ENCODE measurements at regions not wholly inside any gene's neighbourhood (a gene's known extent, or its start where the extent isn't known, plus 50 kb on each side); places are given as distances from the start of the nearest gene placed in this dataset.
"Not testable (repeated sequence)": the region's sequence is repeated elsewhere in the genome, so short reads cannot be mapped to it uniquely, and the experiment has no call there.

DNA sequence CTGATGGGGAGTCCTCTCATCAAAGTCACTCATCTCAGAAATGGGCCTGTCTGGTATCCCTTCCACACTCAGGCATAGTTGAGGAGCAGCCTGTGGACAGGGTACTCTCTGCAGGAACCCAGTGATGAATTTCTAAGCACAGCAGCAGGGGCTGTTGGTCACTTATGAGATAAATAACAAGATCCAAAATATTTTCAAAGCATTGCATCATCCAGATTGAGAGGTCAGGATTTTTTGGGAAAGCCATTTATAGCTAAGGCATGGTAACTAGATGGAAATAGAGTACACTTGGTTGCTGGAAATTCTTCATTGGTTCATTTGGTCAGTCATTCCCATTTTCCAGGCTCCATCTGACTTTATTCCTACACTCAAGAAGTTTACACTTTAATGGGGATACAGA lies 246.8 kb upstream of the RAI14 start:
- H3K4me3 ChIP-seq (ENCODE audit: low read depth, low read length) = no peak overlapping the region
- TF ChIP-seq CTCF (IDR thresholded peaks at IDR 0.05; ENCODE audit: control insufficient read depth, extremely low read depth, insufficient read depth) = no peak
- DNase-seq (ENCODE audit: low read depth) = no peak

DNA sequence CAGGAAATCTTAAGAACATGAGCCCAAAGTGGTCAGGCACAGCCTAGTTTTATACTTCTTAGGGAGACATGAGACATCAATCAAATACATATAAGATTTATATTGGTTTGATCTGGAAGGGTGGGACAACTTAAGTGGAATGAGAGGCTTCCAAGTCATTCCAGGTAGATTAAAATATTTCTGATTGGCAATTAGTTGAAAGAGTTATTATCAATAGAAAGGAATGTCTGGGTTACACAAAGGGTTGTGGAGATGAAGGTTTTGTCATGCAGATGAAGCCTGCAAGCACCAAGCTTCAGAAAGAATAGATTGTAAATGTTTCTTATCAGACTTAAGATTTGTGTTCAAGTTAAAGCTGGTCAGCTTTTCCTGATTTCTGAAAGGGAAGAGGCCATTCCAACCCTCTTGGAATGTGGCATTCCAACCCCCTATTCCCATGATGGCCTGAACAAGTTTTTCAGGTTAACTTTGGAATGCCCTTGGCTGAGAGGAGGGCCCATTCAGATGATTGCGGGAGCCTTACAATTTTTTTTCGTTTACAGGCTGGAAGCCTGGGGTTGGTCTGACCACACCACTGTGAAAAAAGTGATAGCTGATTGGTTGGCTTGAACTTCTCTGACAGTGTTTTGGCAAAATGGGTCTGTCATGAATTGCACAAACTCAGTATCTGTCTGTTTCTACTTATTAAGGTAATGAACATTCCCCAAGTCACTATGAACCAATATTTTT lies 245.6 kb upstream of the RAI14 start:
- TF ChIP-seq CTCF (IDR thresholded peaks at IDR 0.05; ENCODE audit: control insufficient read depth, extremely low read depth, insufficient read depth) = no peak

DNA sequence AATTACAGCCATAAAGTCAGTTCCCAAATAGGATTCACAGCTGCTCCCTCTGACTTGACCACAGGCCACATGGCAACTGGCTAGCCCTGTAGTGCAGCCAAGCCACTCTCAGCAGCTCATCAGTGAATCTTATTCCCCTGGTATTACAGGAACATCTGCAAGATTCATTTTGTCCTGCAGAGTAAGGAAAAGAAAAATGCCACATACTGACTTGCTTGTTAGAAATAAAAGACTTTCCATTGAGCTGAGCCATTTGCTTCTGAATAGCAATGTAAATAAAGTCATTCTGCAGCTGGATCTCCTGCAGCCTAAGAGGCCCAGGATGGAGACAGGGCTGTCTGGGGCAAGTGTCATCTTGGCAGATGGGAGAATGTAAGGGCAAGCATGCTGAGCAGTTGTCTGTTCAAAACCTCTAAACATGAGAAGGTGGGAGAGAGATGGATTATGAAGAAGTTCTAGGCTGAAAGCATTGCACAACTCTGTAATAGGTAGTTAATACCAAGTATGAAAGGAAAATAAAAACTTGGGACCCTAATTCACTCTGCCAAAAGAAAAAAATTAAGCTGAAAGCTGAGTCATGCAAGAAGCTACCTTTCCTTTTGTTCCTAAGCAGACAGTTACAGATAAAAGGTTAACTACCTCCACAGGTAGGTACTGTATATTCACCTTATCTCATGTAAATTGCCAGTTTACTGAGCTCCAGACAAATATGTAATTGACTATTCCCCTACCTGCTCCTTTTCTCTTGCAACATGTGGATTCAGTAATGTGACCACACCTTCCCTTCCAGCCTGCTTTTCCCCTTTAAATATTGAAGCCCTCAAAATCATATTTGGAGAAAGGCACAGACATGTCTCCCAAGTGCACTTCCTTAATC lies 244.4 kb upstream of the RAI14 start:
- no peak for TF ChIP-seq CTCF (IDR thresholded peaks at IDR 0.05; ENCODE audit: control insufficient read depth, extremely low read depth, insufficient read depth)
- H3K4me3 ChIP-seq (ENCODE audit: low read depth, low read length) = no peak overlapping the region
- no peak for DNase-seq (ENCODE audit: low read depth)

More for the DNA sequence above, 245.6 kb upstream of the RAI14 start:
- DNase-seq (ENCODE audit: low read depth) = no peak
- no peak overlapping the region for H3K4me3 ChIP-seq (ENCODE audit: low read depth, low read length)

GRCh38 chr5:34412736-34413135 lies 243.4 kb upstream of the RAI14 start:
- no peak for DNase-seq (ENCODE audit: low read depth)
- no peak for TF ChIP-seq CTCF (IDR thresholded peaks at IDR 0.05; ENCODE audit: control insufficient read depth, extremely low read depth, insufficient read depth)
- H3K4me3 ChIP-seq (ENCODE audit: low read depth, low read length) = no peak overlapping the region

DNA sequence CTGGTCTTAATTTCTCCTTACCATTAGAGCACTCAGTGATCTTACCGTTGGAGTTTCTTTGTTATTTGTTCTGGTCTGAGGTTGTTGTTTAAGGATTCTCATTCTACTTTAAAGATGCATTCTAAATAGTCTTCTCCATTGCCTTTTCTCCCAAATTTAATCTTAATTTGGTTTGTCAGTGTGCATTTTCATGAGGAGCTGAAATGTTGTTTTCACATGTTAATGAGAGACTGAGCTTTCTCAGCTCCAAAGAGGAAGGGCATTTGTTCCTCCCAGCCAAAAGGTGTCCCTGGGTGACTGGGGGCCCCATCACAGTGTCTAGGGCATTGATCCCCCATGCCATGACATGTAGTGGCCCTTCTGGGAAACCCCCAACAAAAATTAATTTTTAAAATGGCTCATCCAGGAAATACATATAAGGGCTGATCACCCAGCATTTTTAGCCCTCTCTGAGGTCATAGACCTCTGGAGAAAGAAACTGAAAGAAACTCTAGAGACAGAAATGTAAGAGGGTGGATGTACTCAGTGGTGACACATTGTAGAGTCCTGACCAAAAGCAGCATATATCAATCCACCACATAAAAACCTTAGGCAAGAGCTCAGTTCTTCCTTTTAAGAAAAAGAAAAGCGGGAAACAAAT lies 240.4 kb upstream of the RAI14 start:
- TF ChIP-seq CTCF (IDR thresholded peaks at IDR 0.05; ENCODE audit: control insufficient read depth, extremely low read depth, insufficient read depth) = no peak
- DNase-seq (ENCODE audit: low read depth) = no peak
- H3K4me3 ChIP-seq (ENCODE audit: low read depth, low read length) = no peak overlapping the region

GRCh38 chr5:34416501-34417008 lies 239.6 kb upstream of the RAI14 start:
- no peak for TF ChIP-seq CTCF (IDR thresholded peaks at IDR 0.05; ENCODE audit: control insufficient read depth, extremely low read depth, insufficient read depth)
- no peak for DNase-seq (ENCODE audit: low read depth)

DNA sequence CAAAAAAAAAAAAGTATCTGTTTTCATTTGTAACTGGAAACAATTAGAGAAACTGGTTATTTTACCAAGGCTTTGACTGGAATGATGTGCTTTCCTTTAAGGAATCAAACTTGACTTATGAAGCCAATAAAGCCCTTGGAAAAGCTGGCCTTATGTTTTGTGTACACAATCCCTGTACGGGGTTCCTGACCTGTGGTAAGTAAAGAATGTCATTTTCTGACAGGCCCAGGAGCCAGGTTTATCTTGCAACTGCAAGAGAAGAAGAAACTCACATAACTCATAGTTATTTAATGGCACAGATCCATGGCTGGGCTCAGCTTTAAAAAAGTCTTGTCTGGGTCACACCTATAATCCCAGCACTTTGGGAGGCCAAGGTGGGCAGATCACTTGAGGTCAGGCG lies 235.9 kb upstream of the RAI14 start:
- not testable (repeated sequence) for H3K4me3 ChIP-seq (ENCODE audit: low read depth, low read length); DNase-seq (ENCODE audit: low read depth)

More at GRCh38 chr5:34416501-34417008, 239.6 kb upstream of the RAI14 start:
- H3K4me3 ChIP-seq (ENCODE audit: low read depth, low read length) = no peak overlapping the region
